ENCODE measurements at regions not wholly inside any gene's neighbourhood (a gene's known extent, or its start where the extent isn't known, plus 50 kb on each side); places are given as distances from the start of the nearest gene placed in this dataset.

DNA sequence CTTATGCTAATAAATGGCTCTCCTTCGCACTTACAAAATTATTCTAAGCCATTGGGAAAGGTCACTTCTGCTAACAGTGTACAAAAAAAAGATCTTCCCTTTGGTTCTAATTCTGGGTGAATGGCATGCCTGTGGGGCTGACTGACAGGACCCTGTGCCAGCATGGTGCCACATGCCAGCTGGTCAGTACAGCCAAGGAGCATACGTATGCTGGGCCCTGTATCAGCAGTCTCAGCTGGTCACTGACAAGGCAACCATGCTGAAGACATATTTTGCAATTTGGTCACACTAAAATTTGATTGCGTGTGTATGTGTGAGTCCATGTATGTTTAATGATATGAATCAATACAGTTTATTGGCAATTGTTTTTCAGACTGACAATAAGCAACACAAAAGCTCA is 246.1 kb downstream of the TBL1XR1 start:
- Mint-ChIP-seq H3K4me3 (ENCODE audit: unreplicated experiment) (no peak overlapping the region), H3K27ac (ENCODE audit: unreplicated experiment) (no peak overlapping the region), H3K27me3 (ENCODE audit: unreplicated experiment) (no peaks in the 10 kb centered on the region), H3K9me3 (ENCODE audit: unreplicated experiment) (no peaks in the 10 kb centered on the region), H3K4me1 (ENCODE audit: low read depth, unreplicated experiment) (peaks cover 7% of the 10 kb centered on the region), H3K36me3 (ENCODE audit: unreplicated experiment) (no peaks in the 10 kb centered on the region)
- TF ChIP-seq, protein P1, sequence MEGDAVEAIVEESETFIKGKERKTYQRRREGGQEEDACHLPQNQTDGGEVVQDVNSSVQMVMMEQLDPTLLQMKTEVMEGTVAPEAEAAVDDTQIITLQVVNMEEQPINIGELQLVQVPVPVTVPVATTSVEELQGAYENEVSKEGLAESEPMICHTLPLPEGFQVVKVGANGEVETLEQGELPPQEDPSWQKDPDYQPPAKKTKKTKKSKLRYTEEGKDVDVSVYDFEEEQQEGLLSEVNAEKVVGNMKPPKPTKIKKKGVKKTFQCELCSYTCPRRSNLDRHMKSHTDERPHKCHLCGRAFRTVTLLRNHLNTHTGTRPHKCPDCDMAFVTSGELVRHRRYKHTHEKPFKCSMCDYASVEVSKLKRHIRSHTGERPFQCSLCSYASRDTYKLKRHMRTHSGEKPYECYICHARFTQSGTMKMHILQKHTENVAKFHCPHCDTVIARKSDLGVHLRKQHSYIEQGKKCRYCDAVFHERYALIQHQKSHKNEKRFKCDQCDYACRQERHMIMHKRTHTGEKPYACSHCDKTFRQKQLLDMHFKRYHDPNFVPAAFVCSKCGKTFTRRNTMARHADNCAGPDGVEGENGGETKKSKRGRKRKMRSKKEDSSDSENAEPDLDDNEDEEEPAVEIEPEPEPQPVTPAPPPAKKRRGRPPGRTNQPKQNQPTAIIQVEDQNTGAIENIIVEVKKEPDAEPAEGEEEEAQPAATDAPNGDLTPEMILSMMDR (IDR thresholded peaks at IDR 0.05; ENCODE audit: partially characterized antibody, unreplicated experiment): no peak
- DNase-seq: no peak

DNA sequence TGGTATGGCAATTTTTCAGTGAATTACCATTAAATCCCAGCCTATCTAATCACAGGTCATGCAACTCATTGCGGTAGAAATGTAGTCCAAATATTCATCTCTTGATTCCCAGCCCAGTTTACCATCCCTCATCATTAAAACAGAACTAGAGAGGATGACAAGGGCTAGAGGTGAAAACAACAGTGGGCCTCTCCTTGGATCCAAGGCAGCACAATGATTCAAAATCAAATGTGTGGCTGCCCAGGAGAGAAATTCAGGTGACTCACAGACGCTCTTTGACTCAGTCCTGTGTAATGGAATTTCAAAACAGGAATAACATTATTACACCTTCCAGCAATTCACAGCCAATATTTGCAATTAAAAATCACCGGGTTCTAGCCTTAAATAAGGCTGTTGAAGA is 246.5 kb downstream of the TBL1XR1 start:
- peaks cover 7% of the 10 kb centered on the region for H3K4me1 Mint-ChIP-seq (ENCODE audit: low read depth, unreplicated experiment)
- H3K9me3 Mint-ChIP-seq (ENCODE audit: unreplicated experiment): no peaks in the 10 kb centered on the region
- TF ChIP-seq, protein P1 (IDR thresholded peaks at IDR 0.05; ENCODE audit: partially characterized antibody, unreplicated experiment): no peak
- no peak for DNase-seq
- H3K4me3 Mint-ChIP-seq (ENCODE audit: unreplicated experiment): no peak overlapping the region
- no peaks in the 10 kb centered on the region for H3K27me3 Mint-ChIP-seq (ENCODE audit: unreplicated experiment)
- H3K27ac Mint-ChIP-seq (ENCODE audit: unreplicated experiment): no peak overlapping the region
- no peaks in the 10 kb centered on the region for H3K36me3 Mint-ChIP-seq (ENCODE audit: unreplicated experiment)

DNA sequence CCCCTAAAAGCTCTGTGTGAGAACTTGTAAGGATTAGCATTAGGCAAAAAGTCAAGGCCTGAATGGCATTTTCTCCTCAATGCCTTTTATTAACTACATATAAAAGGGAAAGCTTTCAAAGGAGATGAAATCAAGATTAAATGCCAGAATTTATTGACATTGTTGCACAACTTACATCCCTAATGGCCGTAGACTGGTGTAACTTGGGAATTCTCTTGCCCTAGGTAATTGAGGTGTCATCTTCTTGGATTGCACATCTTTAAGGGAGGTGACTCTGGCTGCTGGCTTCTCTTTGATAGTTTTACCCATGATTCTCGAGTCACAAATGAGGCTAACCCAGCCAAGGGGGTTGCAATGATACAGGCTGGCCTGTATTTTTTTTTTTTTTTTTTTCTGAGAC is 249.1 kb downstream of the TBL1XR1 start:
- no peak for DNase-seq
- H3K36me3 Mint-ChIP-seq (ENCODE audit: unreplicated experiment): no peaks in the 10 kb centered on the region
- TF ChIP-seq, protein P1 (IDR thresholded peaks at IDR 0.05; ENCODE audit: partially characterized antibody, unreplicated experiment): no peak
- H3K9me3 Mint-ChIP-seq (ENCODE audit: unreplicated experiment): no peaks in the 10 kb centered on the region
- H3K27me3 Mint-ChIP-seq (ENCODE audit: unreplicated experiment): no peaks in the 10 kb centered on the region
- H3K27ac Mint-ChIP-seq (ENCODE audit: unreplicated experiment): no peak overlapping the region
- H3K4me3 Mint-ChIP-seq (ENCODE audit: unreplicated experiment): no peak overlapping the region
- peaks cover 2% of the 10 kb centered on the region for H3K4me1 Mint-ChIP-seq (ENCODE audit: low read depth, unreplicated experiment)

DNA sequence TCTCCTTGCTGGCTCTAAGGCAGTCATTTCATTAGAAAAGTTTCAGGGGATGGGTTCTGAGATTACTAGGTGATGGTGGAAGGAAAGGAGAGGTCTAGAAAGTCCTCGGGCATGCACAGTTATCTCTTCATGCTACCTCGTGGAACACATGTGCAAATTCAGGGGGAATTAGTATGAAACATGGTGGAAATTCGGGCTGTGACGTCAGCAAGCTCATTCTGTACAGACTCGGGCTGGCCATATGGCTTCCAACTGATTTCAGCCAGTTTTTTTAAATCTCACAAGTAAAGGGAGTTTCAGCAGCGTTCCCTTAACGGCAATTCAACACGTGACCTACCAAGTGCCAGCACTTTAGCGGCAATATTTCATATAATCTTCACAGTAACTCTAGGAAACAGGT is 251.1 kb downstream of the TBL1XR1 start:
- H3K9me3 Mint-ChIP-seq (ENCODE audit: unreplicated experiment): no peaks in the 10 kb centered on the region
- no peaks in the 10 kb centered on the region for H3K27me3 Mint-ChIP-seq (ENCODE audit: unreplicated experiment)
- no peak overlapping the region for H3K27ac Mint-ChIP-seq (ENCODE audit: unreplicated experiment)
- TF ChIP-seq, protein P1 (IDR thresholded peaks at IDR 0.05; ENCODE audit: partially characterized antibody, unreplicated experiment): no peak
- no peak overlapping the region for H3K4me3 Mint-ChIP-seq (ENCODE audit: unreplicated experiment)
- no peak for DNase-seq
- H3K4me1 Mint-ChIP-seq (ENCODE audit: low read depth, unreplicated experiment): peaks cover 5% of the 10 kb centered on the region
- H3K36me3 Mint-ChIP-seq (ENCODE audit: unreplicated experiment): no peaks in the 10 kb centered on the region

DNA sequence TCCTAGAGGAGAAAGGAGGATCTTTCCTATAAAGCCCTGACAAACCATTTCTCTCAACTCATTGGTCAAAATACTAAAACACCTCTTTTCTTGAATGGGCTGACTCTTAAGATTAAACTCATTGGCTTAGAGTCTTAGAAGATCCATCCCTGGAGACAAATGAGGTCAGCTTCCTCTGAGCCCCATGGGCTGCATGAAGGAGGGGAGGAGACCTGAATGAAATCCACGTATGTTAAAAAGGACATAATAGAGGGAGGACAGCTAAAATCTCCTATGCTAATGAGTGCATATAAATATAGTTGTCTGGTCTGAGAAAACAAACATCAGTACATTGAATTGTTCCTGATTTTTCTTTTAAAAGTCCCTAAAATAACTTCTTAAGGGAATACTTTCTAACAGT is 255.0 kb downstream of the TBL1XR1 start:
- no peaks in the 10 kb centered on the region for H3K9me3 Mint-ChIP-seq (ENCODE audit: unreplicated experiment)
- H3K27me3 Mint-ChIP-seq (ENCODE audit: unreplicated experiment): no peaks in the 10 kb centered on the region
- no peak overlapping the region for H3K27ac Mint-ChIP-seq (ENCODE audit: unreplicated experiment)
- peaks cover 5% of the 10 kb centered on the region for H3K4me1 Mint-ChIP-seq (ENCODE audit: low read depth, unreplicated experiment)
- TF ChIP-seq, protein P1 (IDR thresholded peaks at IDR 0.05; ENCODE audit: partially characterized antibody, unreplicated experiment): no peak
- DNase-seq: no peak
- H3K36me3 Mint-ChIP-seq (ENCODE audit: unreplicated experiment): no peaks in the 10 kb centered on the region
- H3K4me3 Mint-ChIP-seq (ENCODE audit: unreplicated experiment): no peak overlapping the region

Data from glutamatergic neuron (in vitro differentiated cells).